HG03354 (cell line): ENCODE measurements at regions not wholly inside any gene's neighbourhood (a gene's known extent, or its start where the extent isn't known, plus 50 kb on each side); places are given as distances from the start of the nearest gene placed in this dataset.
"Not testable (repeated sequence)": the region's sequence is repeated elsewhere in the genome, so short reads cannot be mapped to it uniquely, and the experiment has no call there.

Experiments used
- ATAC-seq: cut with Tn5 transposase; IDR thresholded peaks from one replicate; pipeline ENCODE4 v1.9.1; 2021; ENCODE audit warnings: mild to moderate bottlenecking; ENCODE audit not compliant: unreplicated experiment, poor library complexity, severe bottlenecking

- no peak for ATAC-seq
Observed at GRCh38 chrX:140343226-140343868, 161.5 kb downstream of the SOX3 start.

- no peak for ATAC-seq
Observed at GRCh38 chrX:140342410-140342809, 162.5 kb downstream of the SOX3 start.

- ATAC-seq: no peak
Observed at GRCh38 chrX:140337263-140337662, 167.6 kb downstream of the SOX3 start.

GRCh38 chrX:140318296-140318695 lies 186.6 kb downstream of the SOX3 start:
- no peak for ATAC-seq

- ATAC-seq: no peak
Observed at GRCh38 chrX:140317462-140317861, 187.4 kb downstream of the SOX3 start.

GRCh38 chrX:140298960-140299825 lies 205.7 kb downstream of the SOX3 start:
- ATAC-seq: no peak

GRCh38 chrX:140297273-140297672 lies 207.6 kb downstream of the SOX3 start:
- no peak for ATAC-seq

GRCh38 chrX:140292961-140293360 lies 211.9 kb downstream of the SOX3 start:
- no peak for ATAC-seq

- ATAC-seq: no peak
Observed at GRCh38 chrX:140292188-140292587, 212.7 kb downstream of the SOX3 start.

- ATAC-seq: no peak
Observed at GRCh38 chrX:140274811-140275525, 229.9 kb downstream of the SOX3 start.

GRCh38 chrX:140273921-140274320 lies 230.9 kb downstream of the SOX3 start:
- no peak for ATAC-seq

- no peak for ATAC-seq
Observed at GRCh38 chrX:140250391-140250790, 254.5 kb downstream of the SOX3 start.

GRCh38 chrX:140249088-140249487 lies 255.8 kb downstream of the SOX3 start:
- no peak for ATAC-seq

GRCh38 chrX:140229191-140229590 lies 263.9 kb upstream of the CXorf66 start:
- ATAC-seq: no peak

- not testable (repeated sequence) for ATAC-seq
Observed at GRCh38 chrX:140226037-140226436, 260.7 kb upstream of the CXorf66 start.

GRCh38 chrX:140215894-140216293 lies 250.6 kb upstream of the CXorf66 start:
- not testable (repeated sequence) for ATAC-seq

GRCh38 chrX:140214518-140214917 lies 249.2 kb upstream of the CXorf66 start:
- not testable (repeated sequence) for ATAC-seq

- no peak for ATAC-seq
Observed at GRCh38 chrX:140206657-140207056, 241.3 kb upstream of the CXorf66 start.

GRCh38 chrX:140190441-140191108 lies 225.3 kb upstream of the CXorf66 start:
- ATAC-seq: no peak

- no peak for ATAC-seq
Observed at GRCh38 chrX:140180585-140180984, 215.3 kb upstream of the CXorf66 start.
